Gastrocnemius medialis (tissue), 4 donors: ENCODE measurements at regions not wholly inside any gene's neighbourhood (a gene's known extent, or its start where the extent isn't known, plus 50 kb on each side); places are given as distances from the start of the nearest gene placed in this dataset.

ENCODE experiments used
- CTCF ChIP-seq, 5 experiments: fragments of 450-650 bp in 3 of 5; fragments of 200-600 bp in 2 of 5; sonication (generic) in 2 of 5; IDR thresholded peaks in 4 of 5; conservative IDR thresholded peaks in 1 of 5; 1 replicate in 4 of 5; 2 replicates in 1 of 5; pipeline ENCODE4 v1.5.1; 2016 to 2019; ENCODE audit warnings: antibody characterized with exemption in 5 of 5, mild to moderate bottlenecking in 3 of 5, moderate library complexity in 3 of 5
- POLR2A ChIP-seq, 2 donors: fragments of 450-650 bp; IDR thresholded peaks; one replicate each; pipeline ENCODE4 v1.6.1; 2017; ENCODE audit warnings: antibody characterized with exemption in 2 of 2, mild to moderate bottlenecking in 2 of 2, moderate library complexity in 2 of 2

GRCh38 chr13:90943946-90944345 is 403.5 kb upstream of the MIR17HG start:
- no peak for TF ChIP-seq POLR2A (IDR thresholded peaks at IDR 0.05)
- TF ChIP-seq CTCF (IDR thresholded peaks at IDR 0.05 in 4 of 5, conservative IDR thresholded peaks at IDR 0.05 in 1 of 5), result no peak
